DND-41 (cell line): ENCODE measurements at regions not wholly inside any gene's neighbourhood (a gene's known extent, or its start where the extent isn't known, plus 50 kb on each side); places are given as distances from the start of the nearest gene placed in this dataset.

Experiments used
- ATAC-seq: fragments of 200-7000 bp; cut with Tn5 transposase; 3 replicates; pipeline ENCODE4 v1.9.1; 2021; ENCODE audit warnings: low read depth; ENCODE audit not compliant: insufficient read depth
- DNase-seq: peaks from one replicate; pipeline ENCODE4 v3.0.0-alpha.2; 2020
- H2AFZ ChIP-seq: 2 replicates; pipeline ENCODE4 v1.6.0; 2012; ENCODE audit warnings: low read depth, low read length
- H3K27ac ChIP-seq: 2 replicates; pipeline ENCODE4 v1.5.1; 2012; ENCODE audit warnings: low read length, inconsistent platforms
- H3K27me3 ChIP-seq: fragments of 200-600 bp; sonication (generic); 2 replicates; pipeline ENCODE4 v1.6.0; 2012; ENCODE audit warnings: low read length, mild to moderate bottlenecking, inconsistent platforms; ENCODE audit not compliant: insufficient read depth, poor library complexity
- H3K36me3 ChIP-seq: 2 replicates; pipeline ENCODE4 v1.5.1; 2012; ENCODE audit warnings: low read length, inconsistent platforms; ENCODE audit not compliant: insufficient read depth
- H3K4me1 ChIP-seq: 2 replicates; pipeline ENCODE4 v1.5.1; 2012; ENCODE audit warnings: mild to moderate bottlenecking, low read length; ENCODE audit not compliant: insufficient read depth
- H3K4me2 ChIP-seq: 2 replicates; pipeline ENCODE4 v1.6.0; 2012; ENCODE audit warnings: mild to moderate bottlenecking, moderate library complexity, low read length, inconsistent platforms; ENCODE audit not compliant: insufficient read depth
- H3K4me3 ChIP-seq, 2 experiments: fragments of 200-600 bp in 1 of 2; shearing (Covaris generic) in 1 of 2; 2 replicates each; pipeline ENCODE4 v1.5.1; 2012 to 2016; ENCODE audit warnings: inconsistent platforms in 2 of 2, low read length in 2 of 2, mild to moderate bottlenecking in 2 of 2, low read depth in 1 of 2, moderate library complexity in 1 of 2
- H3K79me2 ChIP-seq: 2 replicates; pipeline ENCODE4 v1.6.0; 2012; ENCODE audit warnings: low read length, inconsistent platforms; ENCODE audit not compliant: insufficient read depth
- H3K9ac ChIP-seq: 2 replicates; pipeline ENCODE4 v1.6.0; 2012; ENCODE audit warnings: low read depth, mild to moderate bottlenecking, inconsistent platforms, low read length, moderate library complexity
- H3K9me3 ChIP-seq: 2 replicates; pipeline ENCODE4 v1.5.1; 2012; ENCODE audit warnings: low read length, moderate library complexity, mild to moderate bottlenecking, inconsistent platforms; ENCODE audit not compliant: insufficient read depth, severe bottlenecking
- H4K20me1 ChIP-seq: 2 replicates; pipeline ENCODE4 v1.6.0; 2012; ENCODE audit warnings: low read length; ENCODE audit not compliant: insufficient read depth
- CTCF ChIP-seq: IDR thresholded peaks from 2 replicates; pipeline ENCODE4 v1.5.1; 2012; ENCODE audit warnings: borderline replicate concordance, low read length, moderate library complexity, mild to moderate bottlenecking; ENCODE audit not compliant: poor library complexity, severe bottlenecking; ENCODE audit errors: extremely low read depth
- EZH2 ChIP-seq: IDR thresholded peaks from 3 replicates; pipeline ENCODE4 v1.6.1; 2012; ENCODE audit warnings: borderline replicate concordance, low read depth, mild to moderate bottlenecking, moderate library complexity, low read length, inconsistent platforms; ENCODE audit not compliant: severe bottlenecking

GRCh38 chr20:40607927-40608326, 81.1 kb downstream of the MAFB start:
- H3K4me3 ChIP-seq, result no peak overlapping the region
- DNase-seq (no peak), ATAC-seq (no peak)
- no peaks in the 10 kb centered on the region for H3K4me1 ChIP-seq
- H3K79me2 ChIP-seq, result no peaks in the 10 kb centered on the region
- no peak overlapping the region for H3K4me2 ChIP-seq
- no peaks in the 10 kb centered on the region for H3K9me3 ChIP-seq
- no peak overlapping the region for H2AFZ ChIP-seq
- no peaks in the 10 kb centered on the region for H3K36me3 ChIP-seq
- TF ChIP-seq EZH2 (no peak), CTCF (no peak)
- H3K27ac ChIP-seq, result no peak overlapping the region
- H3K27me3 ChIP-seq, result peaks cover 10% of the 10 kb centered on the region
- H3K9ac ChIP-seq, result no peak overlapping the region
- no peaks in the 10 kb centered on the region for H4K20me1 ChIP-seq

- no peaks in the 10 kb centered on the region for H3K4me1 ChIP-seq
- no peaks in the 10 kb centered on the region for H4K20me1 ChIP-seq
- no peak overlapping the region for H3K4me3 ChIP-seq
- H3K79me2 ChIP-seq, result no peaks in the 10 kb centered on the region
- no peak overlapping the region for H3K9ac ChIP-seq
- H3K4me2 ChIP-seq, result no peak overlapping the region
- no peak overlapping the region for H3K27ac ChIP-seq
- no peaks in the 10 kb centered on the region for H3K36me3 ChIP-seq
- no peaks in the 10 kb centered on the region for H3K9me3 ChIP-seq
- no peak overlapping the region for H2AFZ ChIP-seq
- H3K27me3 ChIP-seq, result peaks cover 10% of the 10 kb centered on the region
- TF ChIP-seq EZH2 (no peak), CTCF (no peak)
- DNase-seq (no peak), ATAC-seq (no peak)
Measured at GRCh38 chr20:40606660-40607059, 82.4 kb downstream of the MAFB start.

GRCh38 chr20:40606237-40606636, 82.8 kb downstream of the MAFB start:
- DNase-seq, result no peak
- no peak for ATAC-seq
- TF ChIP-seq EZH2 (no peak), CTCF (no peak)
- Histone ChIP-seq H4K20me1 (no peaks in the 10 kb centered on the region), H3K27me3 (peaks cover 10% of the 10 kb centered on the region), H3K4me1 (no peaks in the 10 kb centered on the region), H3K4me3 (no peak overlapping the region), H3K9ac (no peak overlapping the region), H3K27ac (no peak overlapping the region), H3K79me2 (no peaks in the 10 kb centered on the region), H3K9me3 (no peaks in the 10 kb centered on the region), H2AFZ (no peak overlapping the region), H3K4me2 (no peak overlapping the region), H3K36me3 (no peaks in the 10 kb centered on the region)

GRCh38 chr20:40604416-40604815, 84.6 kb downstream of the MAFB start:
- H3K9me3 ChIP-seq, result no peaks in the 10 kb centered on the region
- H3K36me3 ChIP-seq, result no peaks in the 10 kb centered on the region
- no peak for DNase-seq

More at GRCh38 chr20:40604416-40604815, 84.6 kb downstream of the MAFB start:
- H2AFZ ChIP-seq, result no peak overlapping the region
- no peak overlapping the region for H3K4me2 ChIP-seq
- no peak overlapping the region for H3K4me3 ChIP-seq
- TF ChIP-seq CTCF (no peak), EZH2 (no peak)
- H3K4me1 ChIP-seq, result no peaks in the 10 kb centered on the region
- H3K79me2 ChIP-seq, result no peaks in the 10 kb centered on the region
- H4K20me1 ChIP-seq, result no peaks in the 10 kb centered on the region
- H3K27ac ChIP-seq, result no peak overlapping the region
- no peak for ATAC-seq
- H3K27me3 ChIP-seq, result peaks cover 10% of the 10 kb centered on the region
- no peak overlapping the region for H3K9ac ChIP-seq
